Fibroblast of skin of abdomen (primary cell): ENCODE measurements at regions not wholly inside any gene's neighbourhood (a gene's known extent, or its start where the extent isn't known, plus 50 kb on each side); places are given as distances from the start of the nearest gene placed in this dataset.

Experiments used
- DNase-seq: peaks from one replicate; pipeline ENCODE4 v3.0.0-alpha.2; 2013

- no peak for DNase-seq
Observed at GRCh38 chr12:18899678-18900317, 161.9 kb downstream of the CAPZA3 start.

- no peak for DNase-seq
Observed at GRCh38 chr12:18905134-18905533, 167.2 kb downstream of the CAPZA3 start.

DNA sequence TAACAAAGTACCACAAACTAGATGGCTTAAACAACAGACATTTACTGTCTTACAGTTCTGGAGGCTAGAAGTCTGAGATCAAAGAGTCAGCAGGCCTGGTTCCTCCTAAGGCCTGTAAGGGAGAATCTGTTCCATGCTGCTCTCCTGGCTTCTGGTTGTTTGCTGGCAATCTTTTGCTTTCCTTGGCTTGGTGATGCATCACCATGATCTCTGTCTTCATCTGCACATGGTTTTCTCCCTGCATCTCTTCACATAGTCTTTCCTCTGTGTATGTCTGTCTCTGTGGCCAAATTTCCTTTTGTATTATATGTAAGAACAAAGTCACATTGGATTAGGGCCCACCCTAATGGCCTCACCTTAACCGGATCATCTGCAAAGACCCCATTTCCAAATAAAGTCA lies 168.5 kb downstream of the CAPZA3 start:
- DNase-seq = no peak

GRCh38 chr12:18907127-18907526 lies 169.2 kb downstream of the CAPZA3 start:
- no peak for DNase-seq

DNA sequence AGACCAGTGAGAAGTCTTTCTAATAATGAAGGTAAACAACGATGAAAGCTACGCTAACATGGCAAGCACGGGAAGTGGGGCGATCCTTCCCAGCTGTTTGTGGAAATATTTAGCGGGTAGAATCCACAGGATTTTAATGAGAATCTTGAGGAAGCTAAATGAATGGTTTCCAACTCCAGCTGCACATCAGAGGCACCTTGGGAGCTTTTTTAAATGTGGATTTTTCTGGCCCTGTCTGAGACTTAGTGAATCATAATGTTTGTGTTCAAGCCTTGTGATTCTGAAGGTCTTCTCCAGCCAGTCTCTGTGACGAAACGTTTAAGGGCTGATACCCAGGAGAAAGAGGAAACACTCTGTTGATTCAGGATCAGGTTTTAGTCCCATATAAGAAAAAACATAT lies 169.8 kb downstream of the CAPZA3 start:
- DNase-seq = no peak

GRCh38 chr12:18908191-18908590 lies 170.3 kb downstream of the CAPZA3 start:
- no peak for DNase-seq

DNA sequence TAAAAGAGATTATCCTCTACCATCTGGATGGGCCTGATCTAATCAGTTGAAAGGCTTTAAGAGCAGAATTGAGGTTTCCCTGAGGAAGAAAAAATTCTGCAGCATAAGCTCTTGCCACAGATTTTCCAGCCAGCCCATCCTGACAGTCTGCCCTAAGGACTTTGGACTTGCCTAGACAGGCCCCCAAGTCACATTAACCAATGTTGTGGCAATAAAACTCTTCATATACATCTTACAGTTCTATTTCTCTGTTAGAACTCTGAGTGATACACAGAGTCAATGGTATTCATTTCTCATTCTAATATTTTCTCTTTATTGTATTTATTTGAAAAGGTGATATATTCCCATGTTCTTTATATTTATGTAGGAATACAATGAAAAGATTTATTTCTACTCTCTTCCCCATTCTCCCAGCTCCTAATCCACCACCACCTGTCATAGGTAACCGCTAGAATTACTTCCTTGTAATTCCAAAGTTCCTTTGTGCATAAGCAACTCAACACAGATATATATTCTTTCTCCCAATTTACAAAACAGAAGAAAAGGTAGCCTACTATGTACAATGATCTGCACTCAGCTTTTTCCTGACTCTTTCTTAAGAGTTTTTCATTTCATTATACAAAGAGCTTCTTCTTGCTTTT lies 182.1 kb downstream of the CAPZA3 start:
- no peak for DNase-seq

- DNase-seq = no peak
Observed at GRCh38 chr12:18922851-18923250, 184.9 kb downstream of the CAPZA3 start.

GRCh38 chr12:18923721-18924120 lies 185.8 kb downstream of the CAPZA3 start:
- no peak for DNase-seq

- DNase-seq = no peak
Observed at GRCh38 chr12:18926188-18926587, 188.3 kb downstream of the CAPZA3 start.

- DNase-seq = no peak
Observed at GRCh38 chr12:18932211-18932610, 194.3 kb downstream of the CAPZA3 start.

- peak; percentile 10 for DNase-seq
Observed at GRCh38 chr12:18932715-18933114, 194.8 kb downstream of the CAPZA3 start.

- no peak for DNase-seq
Observed at GRCh38 chr12:18935371-18935965, 194.1 kb upstream of the PLEKHA5 start.

DNA sequence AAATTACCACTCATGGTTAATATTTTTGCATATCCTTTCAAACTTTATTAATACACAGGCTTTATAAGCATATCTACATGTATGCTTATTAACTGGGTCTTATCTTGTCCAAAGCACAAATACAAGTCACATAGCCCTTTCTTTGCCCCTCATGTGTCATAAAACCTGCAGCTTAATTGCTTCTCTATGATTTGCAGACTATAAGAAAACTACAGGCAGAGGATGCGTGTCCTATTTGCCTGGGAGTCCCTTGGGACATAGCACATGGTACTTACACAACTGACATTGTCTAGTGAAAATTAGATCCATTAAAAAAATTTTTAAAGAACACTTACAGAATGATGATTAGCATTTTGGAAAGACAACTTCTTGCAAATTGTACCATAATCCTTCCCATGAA lies 190.5 kb upstream of the PLEKHA5 start:
- no peak for DNase-seq

DNA sequence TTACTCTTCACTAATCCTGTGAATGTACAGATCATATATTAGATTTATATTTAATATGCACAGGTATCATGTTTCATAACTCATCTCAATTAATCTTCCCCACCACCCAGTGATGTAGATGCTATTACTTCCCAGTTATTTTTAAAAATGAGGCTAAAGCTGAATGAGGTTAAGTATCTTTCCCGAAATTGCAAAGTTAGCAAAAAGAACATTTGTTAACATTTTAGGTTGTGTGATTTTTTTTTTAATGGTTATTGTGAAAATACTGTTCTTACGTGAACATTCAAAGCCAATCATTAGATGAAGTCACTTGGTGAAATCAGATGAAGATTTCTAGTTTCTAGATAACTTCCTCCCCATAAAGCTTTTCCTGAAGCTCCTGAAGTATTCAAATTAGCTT lies 186.9 kb upstream of the PLEKHA5 start:
- no peak for DNase-seq

- DNase-seq = no peak
Observed at GRCh38 chr12:18943200-18943599, 186.3 kb upstream of the PLEKHA5 start.

GRCh38 chr12:18946106-18946505 lies 183.4 kb upstream of the PLEKHA5 start:
- DNase-seq = no peak

GRCh38 chr12:18951218-18951617 lies 178.3 kb upstream of the PLEKHA5 start:
- no peak for DNase-seq

DNA sequence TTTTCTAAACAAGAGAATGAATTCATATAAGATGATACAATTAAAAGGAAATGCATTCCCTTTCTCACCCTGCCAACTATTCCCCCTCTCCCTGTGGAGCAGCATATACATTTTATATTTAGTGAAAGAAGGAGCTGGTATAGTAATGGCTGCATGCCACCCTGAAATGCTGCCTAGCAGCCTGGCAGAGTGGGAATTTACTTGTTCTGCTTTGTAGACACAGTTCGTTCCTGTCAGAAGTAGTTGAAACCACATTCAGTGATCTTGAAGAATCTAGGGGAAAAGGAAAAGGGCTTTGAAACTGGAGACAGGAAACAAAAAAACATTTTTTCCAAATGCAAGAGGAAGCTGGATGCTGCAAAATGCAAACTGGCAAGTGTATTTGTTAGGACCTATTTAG lies 176.0 kb upstream of the PLEKHA5 start:
- DNase-seq = no peak

- no peak for DNase-seq
Observed at GRCh38 chr12:18955594-18955993, 173.9 kb upstream of the PLEKHA5 start.

DNA sequence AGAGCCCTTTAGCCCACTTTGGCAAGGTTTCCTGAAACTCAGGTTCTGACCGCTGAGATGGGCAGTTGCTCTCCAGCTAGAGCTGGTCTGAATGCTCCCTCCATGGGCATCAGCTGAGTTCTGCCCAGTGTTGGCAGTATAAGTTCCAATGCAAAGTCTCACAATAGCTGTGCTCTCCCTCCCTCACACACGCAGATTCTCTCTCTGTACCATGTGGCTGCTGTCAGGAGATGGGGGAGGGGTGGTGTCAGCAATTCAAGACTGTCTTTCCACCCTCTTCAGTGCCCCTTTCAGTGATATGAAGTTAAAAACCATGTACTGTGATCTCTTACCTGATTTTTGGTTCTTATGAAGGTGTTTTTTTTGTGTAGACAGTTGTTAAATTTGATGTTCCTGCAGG lies 164.3 kb upstream of the PLEKHA5 start:
- DNase-seq = no peak

DNA sequence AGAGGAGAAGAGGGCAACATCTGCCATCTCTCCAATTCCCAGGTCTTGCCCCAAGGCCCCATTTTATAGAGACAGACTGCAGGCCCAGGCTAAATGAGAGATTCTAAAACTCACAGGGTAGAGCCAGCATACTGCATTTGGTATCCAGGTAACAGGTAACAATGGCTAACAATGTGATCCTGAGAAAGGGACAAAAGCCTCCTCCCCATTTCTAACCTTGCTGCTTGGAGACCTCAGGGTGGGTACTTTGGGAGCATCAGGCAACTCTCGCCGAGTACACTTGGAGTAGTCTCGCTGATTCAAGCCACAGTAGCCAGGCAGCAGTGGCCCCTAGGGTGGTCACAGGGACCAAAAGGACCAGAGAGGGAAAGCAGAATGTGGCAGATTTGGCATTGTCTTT lies 162.6 kb upstream of the PLEKHA5 start:
- no peak for DNase-seq

DNA sequence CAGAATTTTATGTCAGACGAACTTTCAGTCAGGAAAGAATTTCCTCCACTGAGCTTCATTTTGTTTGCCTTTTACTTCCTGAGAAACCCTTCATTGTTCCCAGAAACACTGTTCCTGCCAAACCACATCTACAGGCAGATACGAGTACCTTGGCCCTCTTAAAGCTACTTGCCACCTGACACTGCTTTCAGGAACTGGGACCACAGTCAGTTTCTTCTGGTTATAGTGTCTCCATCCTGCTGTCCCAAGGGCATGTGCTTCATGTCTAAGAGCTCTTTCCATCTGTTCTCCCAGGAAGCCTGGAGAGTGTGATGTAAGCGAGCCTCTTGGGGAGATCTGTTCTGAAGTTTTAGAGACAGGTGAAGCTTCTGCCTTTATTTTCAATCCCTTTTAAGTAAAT lies 161.7 kb upstream of the PLEKHA5 start:
- DNase-seq = no peak

DNA sequence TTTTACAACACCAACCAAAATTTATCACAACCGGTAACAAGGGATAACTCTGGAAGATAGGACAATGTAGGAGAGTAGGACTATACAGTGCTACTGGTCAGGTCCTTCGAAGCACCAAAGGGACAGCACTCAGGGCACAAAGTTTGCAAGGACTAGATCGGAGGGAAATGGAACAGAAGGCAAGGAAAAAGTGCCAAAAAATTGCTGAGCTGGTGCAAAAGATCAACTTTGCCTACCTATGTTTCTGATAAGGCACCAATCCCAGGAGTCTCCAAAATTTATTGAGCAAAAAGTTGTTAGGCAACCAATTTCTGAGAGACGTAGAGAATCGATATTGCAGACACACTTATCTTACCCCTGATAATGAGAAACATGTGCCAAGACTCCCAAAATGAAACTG lies 160.0 kb upstream of the PLEKHA5 start:
- DNase-seq = no peak
